Upper lobe of left lung (tissue), 6 donors: ENCODE measurements at regions not wholly inside any gene's neighbourhood (a gene's known extent, or its start where the extent isn't known, plus 50 kb on each side); places are given as distances from the start of the nearest gene placed in this dataset.

Source experiments
- ATAC-seq, 2 donors: fragments of 200-7000 bp; cut with Tn5 transposase; one replicate each; pipeline ENCODE4 v1.9.1; 2022; ENCODE audit warnings: mild to moderate bottlenecking in 2 of 2, moderate library complexity in 2 of 2; ENCODE audit not compliant: low FRiP score in 2 of 2
- DNase-seq, 2 donors: peaks; one replicate each; pipeline ENCODE4 v3.0.0-alpha.2; 2019 to 2020
- H3K27ac ChIP-seq, 4 donors: fragments of 200-600 bp; sonication (generic); one replicate each; pipeline ENCODE4 v1.5.1; 2016 to 2019
- H3K27me3 ChIP-seq, 4 donors: fragments of 200-600 bp; sonication (generic); one replicate each; pipeline ENCODE4 v1.5.1; 2017 to 2019
- H3K36me3 ChIP-seq, 4 donors: fragments of 200-600 bp; sonication (generic); one replicate each; pipeline ENCODE4 v1.5.1; 2016 to 2019
- H3K4me1 ChIP-seq, 4 donors: fragments of 200-600 bp; sonication (generic); one replicate each; pipeline ENCODE4 v1.5.1; 2018 to 2019
- H3K4me3 ChIP-seq, 4 donors: fragments of 200-600 bp; sonication (generic); one replicate each; pipeline ENCODE4 v1.5.1; 2017 to 2019; ENCODE audit warnings: mild to moderate bottlenecking in 2 of 4, moderate library complexity in 1 of 4
- H3K9me3 ChIP-seq, 4 donors: fragments of 200-600 bp; sonication (generic); one replicate each; pipeline ENCODE4 v1.5.1; 2018 to 2019
- EP300 ChIP-seq, 4 donors: sonication (generic); formaldehyde crosslinking; IDR thresholded peaks; one replicate each; pipeline ENCODE4 v1.5.1; 2017; ENCODE audit warnings: antibody characterized with exemption in 4 of 4, control low read depth in 2 of 4
- POLR2A ChIP-seq, 4 donors: fragments of 450-650 bp; IDR thresholded peaks; one replicate each; pipeline ENCODE4 v1.5.1; 2016 to 2017; ENCODE audit warnings: antibody characterized with exemption in 4 of 4, mild to moderate bottlenecking in 2 of 4
- POLR2AphosphoS5 ChIP-seq, 2 donors: sonication (generic); formaldehyde crosslinking; IDR thresholded peaks; one replicate each; pipeline ENCODE4 v1.5.1; 2017; ENCODE audit warnings: antibody characterized with exemption in 2 of 2
- WGBS, 2 donors: methylation state at CpG; one replicate each; pipeline ENCODE4 v1.1.5; 2017 to 2018; 5-methylcytosine and 5-hydroxymethylcytosine counted together
- TF ChIP-seq, protein P1 (sequence below), 6 experiments: fragments of 450-650 bp in 4 of 6; fragments of 200-600 bp in 2 of 6; sonication (generic) in 2 of 6; IDR thresholded peaks; one replicate each; pipeline ENCODE4 v1.5.1; 2016 to 2019; ENCODE audit warnings: antibody characterized with exemption in 6 of 6
- donor health status: DM: no; HTN: no; CAD: no; lungs with moderate emphysema.
- donor health status: DM: no; HTN: yes; CAD: no; lungs with severe emphysema.

DNA sequence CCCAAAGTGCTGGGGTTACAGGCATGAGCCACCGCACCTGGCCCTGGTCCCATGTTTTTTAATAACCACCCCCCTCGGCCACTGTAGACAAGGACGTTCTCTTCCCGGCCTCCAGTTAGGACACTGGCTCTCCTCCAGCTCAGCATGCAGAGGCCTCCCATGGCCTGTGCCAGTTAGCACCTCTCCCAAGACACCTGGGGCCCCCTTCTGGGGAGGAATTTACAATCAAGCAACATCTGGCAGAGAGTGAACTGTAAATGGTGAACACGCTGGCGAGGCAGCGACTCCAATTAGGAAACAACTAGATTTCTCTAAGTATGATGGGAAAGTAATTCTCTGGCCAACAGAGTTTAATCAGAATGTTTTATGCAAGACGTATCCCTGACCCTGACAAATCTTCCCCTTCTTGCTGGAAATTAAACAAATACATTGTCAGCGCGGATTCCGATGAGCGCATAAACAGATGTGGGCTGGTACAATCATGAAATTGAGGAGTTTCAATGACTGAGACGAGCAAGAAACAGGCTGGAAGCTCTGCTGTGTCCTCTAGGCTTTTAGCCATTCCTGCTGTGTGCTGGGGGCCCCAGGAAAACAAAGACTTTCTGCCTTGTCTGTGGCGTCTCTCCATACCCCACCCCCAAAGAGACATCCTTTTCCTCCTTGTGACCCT, 61.7 kb upstream of the DLK1 start:
- no peak overlapping the region for H3K27ac ChIP-seq

GRCh38 chr14:100665511-100666032, 61.1 kb upstream of the DLK1 start:
- DNase-seq (no peak), ATAC-seq (no peak)
- H3K36me3 ChIP-seq = no peaks in the 10 kb centered on the region
- H3K27me3 ChIP-seq = no peaks in the 10 kb centered on the region
- no peaks in the 10 kb centered on the region for H3K9me3 ChIP-seq
- TF ChIP-seq EP300 (IDR thresholded peaks at IDR 0.05) = no peak
- TF ChIP-seq POLR2AphosphoS5 (IDR thresholded peaks at IDR 0.05) = no peak
- TF ChIP-seq POLR2A (IDR thresholded peaks at IDR 0.05) = no peak
- TF ChIP-seq, protein P1, sequence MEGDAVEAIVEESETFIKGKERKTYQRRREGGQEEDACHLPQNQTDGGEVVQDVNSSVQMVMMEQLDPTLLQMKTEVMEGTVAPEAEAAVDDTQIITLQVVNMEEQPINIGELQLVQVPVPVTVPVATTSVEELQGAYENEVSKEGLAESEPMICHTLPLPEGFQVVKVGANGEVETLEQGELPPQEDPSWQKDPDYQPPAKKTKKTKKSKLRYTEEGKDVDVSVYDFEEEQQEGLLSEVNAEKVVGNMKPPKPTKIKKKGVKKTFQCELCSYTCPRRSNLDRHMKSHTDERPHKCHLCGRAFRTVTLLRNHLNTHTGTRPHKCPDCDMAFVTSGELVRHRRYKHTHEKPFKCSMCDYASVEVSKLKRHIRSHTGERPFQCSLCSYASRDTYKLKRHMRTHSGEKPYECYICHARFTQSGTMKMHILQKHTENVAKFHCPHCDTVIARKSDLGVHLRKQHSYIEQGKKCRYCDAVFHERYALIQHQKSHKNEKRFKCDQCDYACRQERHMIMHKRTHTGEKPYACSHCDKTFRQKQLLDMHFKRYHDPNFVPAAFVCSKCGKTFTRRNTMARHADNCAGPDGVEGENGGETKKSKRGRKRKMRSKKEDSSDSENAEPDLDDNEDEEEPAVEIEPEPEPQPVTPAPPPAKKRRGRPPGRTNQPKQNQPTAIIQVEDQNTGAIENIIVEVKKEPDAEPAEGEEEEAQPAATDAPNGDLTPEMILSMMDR (IDR thresholded peaks at IDR 0.05) = no peak
- H3K27ac ChIP-seq = no peak overlapping the region
- H3K4me3 ChIP-seq = no peak overlapping the region
- 43 to 62% methylated on average over 6 to 11 of the region's 11 CpGs for WGBS, 2 donors
- H3K4me1 ChIP-seq = peaks cover 19 to 32% (median 25%) of the 10 kb centered on the region in 4 donors

More for the DNA sequence above, 61.7 kb upstream of the DLK1 start:
- DNase-seq (no peak), ATAC-seq (peak in 1 of 2 donors; percentile 69)
- TF ChIP-seq POLR2A (IDR thresholded peaks at IDR 0.05) (no peak), EP300 (IDR thresholded peaks at IDR 0.05) (no peak), POLR2AphosphoS5 (IDR thresholded peaks at IDR 0.05) (no peak)
- TF ChIP-seq, protein P1 (IDR thresholded peaks at IDR 0.05) = no peak
- H3K9me3 ChIP-seq = no peaks in the 10 kb centered on the region
- H3K36me3 ChIP-seq = no peaks in the 10 kb centered on the region
- 68 to 72% methylated on average over 14 of the region's 14 CpGs for WGBS, 2 donors
- peaks cover 13 to 26% (median 22%) of the 10 kb centered on the region in 4 donors for H3K4me1 ChIP-seq
- H3K4me3 ChIP-seq = no peak overlapping the region
- H3K27me3 ChIP-seq = no peaks in the 10 kb centered on the region

GRCh38 chr14:100666403-100666802, 60.3 kb upstream of the DLK1 start:
- 70 to 77% methylated on average over 3 of the region's 3 CpGs for WGBS, 2 donors
- TF ChIP-seq, protein P1 (IDR thresholded peaks at IDR 0.05) = no peak
- TF ChIP-seq EP300 (IDR thresholded peaks at IDR 0.05) (no peak), POLR2AphosphoS5 (IDR thresholded peaks at IDR 0.05) (no peak), POLR2A (IDR thresholded peaks at IDR 0.05) (no peak)
- no peak for ATAC-seq
- DNase-seq = no peak
- Histone ChIP-seq H3K36me3 (no peaks in the 10 kb centered on the region), H3K4me1 (peaks cover 20 to 34% (median 25%) of the 10 kb centered on the region in 4 donors), H3K4me3 (no peak overlapping the region), H3K9me3 (no peaks in the 10 kb centered on the region), H3K27me3 (no peaks in the 10 kb centered on the region), H3K27ac (no peak overlapping the region)

- Histone ChIP-seq H3K27ac (no peak overlapping the region), H3K4me1 (peaks cover 20 to 34% (median 25%) of the 10 kb centered on the region in 4 donors), H3K27me3 (no peaks in the 10 kb centered on the region), H3K4me3 (no peak overlapping the region), H3K36me3 (no peaks in the 10 kb centered on the region), H3K9me3 (no peaks in the 10 kb centered on the region)
- no peak for DNase-seq
- ATAC-seq = no peak
- 83 to 93% methylated on average over 10 of the region's 10 CpGs for WGBS, 2 donors
- no peak for TF ChIP-seq EP300 (IDR thresholded peaks at IDR 0.05)
- TF ChIP-seq POLR2A (IDR thresholded peaks at IDR 0.05) = no peak
- TF ChIP-seq, protein P1 (IDR thresholded peaks at IDR 0.05) = no peak
- TF ChIP-seq POLR2AphosphoS5 (IDR thresholded peaks at IDR 0.05) = no peak
These were observed 59.8 kb upstream of the DLK1 start for GRCh38 chr14:100666851-100667250.
